Renal pelvis (tissue), 1 donor: ENCODE measurements at regions not wholly inside any gene's neighbourhood (a gene's known extent, or its start where the extent isn't known, plus 50 kb on each side); places are given as distances from the start of the nearest gene placed in this dataset.
"Not testable (repeated sequence)": the region's sequence is repeated elsewhere in the genome, so short reads cannot be mapped to it uniquely, and the experiment has no call there.

ENCODE experiments used
- DNase-seq: peaks from one replicate; pipeline ENCODE4 v3.0.0-alpha.2; 2013

DNA sequence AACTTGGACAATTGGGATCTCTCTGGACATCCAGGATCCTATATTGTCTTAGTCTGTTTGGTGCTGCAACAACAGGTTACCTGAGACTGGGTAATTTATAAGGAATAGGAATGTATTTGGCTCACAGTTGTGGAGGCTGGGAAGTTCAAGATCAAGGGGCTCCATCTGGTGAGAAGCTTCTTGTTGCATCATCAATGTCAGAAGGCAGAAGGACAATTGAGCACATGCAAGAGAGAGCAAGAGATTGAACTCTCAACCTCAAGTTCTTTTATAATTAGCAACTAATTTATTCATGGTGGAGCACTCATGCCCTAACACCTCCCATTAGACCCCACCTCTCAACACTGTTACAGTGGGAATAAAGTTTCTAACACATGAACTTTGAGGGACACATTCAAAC, 124.7 kb upstream of the ETV3 start:
- DNase-seq, result no peak

DNA sequence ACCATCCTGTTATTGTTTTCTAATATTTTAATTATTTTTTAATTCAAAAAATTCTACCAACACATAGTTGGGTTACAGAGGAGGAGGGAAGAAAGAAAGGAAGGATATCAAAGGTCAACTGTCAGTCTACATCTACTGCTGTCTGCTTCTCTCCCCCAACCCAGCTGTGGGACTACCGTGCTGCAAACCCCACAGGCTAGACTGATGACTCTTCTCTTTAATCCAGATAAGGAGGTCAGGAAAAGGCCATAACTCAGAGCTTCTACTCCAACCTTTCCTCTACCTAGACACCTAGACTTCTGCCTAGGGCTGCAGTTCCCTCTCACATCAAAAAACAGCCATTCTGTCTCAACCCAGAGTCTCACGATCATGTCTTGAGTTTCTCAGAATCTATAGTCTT, 124.2 kb upstream of the ETV3 start:
- no peak for DNase-seq

DNA sequence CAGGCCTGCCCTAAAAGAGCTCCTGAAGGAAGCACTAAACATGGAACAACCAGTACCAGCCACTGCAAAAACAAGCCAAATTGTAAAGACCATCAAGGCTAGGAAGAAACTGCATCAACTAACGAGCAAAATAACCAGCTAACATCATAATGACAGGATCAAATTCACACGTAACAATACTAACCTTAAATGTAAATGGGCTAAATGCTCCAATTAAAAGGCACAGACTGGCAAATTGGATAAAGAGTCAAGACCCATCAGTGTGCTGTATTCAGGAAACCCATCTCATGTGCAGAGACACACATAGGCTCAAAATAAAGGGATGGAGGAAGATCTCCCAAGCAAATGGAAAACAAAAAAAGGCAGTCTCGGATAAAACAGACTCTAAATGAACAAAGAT, 117.7 kb upstream of the ETV3 start:
- DNase-seq, result not testable (repeated sequence)

DNA sequence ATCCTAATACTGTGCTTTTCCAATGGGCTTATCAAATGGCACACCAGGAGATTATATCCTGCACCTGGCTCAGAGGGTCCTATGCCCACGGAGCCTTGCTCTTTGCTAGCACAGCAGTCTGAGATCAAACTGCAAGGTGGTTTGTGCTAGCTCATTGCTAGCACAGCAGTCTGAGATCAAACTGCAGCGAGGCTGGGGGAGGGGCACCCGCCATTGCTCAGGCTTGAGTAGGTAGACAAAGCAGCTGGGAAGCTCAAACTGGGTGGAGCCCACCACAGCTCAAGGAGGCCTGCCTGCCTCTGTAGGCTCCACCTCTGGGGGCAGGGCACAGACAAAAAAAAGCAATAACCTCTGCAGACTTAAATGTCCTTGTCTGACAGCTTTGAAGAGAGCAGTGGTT, 116.0 kb upstream of the ETV3 start:
- not testable (repeated sequence) for DNase-seq

DNA sequence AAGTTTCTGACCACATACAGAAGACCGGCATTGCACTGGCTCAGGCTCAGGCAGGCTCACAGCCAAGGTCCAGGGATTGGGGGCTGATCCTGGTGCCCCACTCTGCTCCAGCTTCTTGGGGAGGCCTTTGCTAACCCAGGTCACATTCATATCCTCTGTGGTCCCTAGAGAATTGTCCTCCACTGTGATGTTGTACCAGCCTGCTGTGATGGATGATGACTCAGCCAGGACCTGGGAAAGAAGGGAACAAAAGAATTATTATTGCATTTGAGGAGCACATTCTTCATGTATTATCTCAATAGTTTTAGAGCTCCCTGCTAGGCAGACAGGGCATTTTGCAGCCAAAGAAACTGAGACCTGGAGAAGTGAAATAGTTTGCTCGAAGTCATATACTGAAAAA, 114.3 kb upstream of the ETV3 start:
- DNase-seq, result no peak

DNA sequence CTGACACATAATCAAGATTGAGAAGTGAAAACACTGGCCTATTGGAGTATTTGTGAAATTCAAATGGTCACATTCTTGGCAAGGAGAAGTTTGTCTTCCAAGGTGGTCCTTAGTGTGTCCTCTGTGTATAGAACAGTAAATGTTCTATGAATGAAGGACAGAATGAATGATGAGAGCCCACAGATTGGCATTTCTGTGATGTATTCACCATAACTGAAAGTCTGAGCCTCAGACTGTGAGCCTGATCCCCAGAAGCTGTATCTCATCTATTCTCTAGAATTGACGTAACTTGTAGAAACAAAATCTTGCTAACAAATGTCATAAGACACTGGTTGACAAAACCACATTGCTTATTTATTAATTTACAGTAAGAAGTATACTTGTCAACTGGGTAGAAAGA, 111.5 kb upstream of the ETV3 start:
- no peak for DNase-seq

DNA sequence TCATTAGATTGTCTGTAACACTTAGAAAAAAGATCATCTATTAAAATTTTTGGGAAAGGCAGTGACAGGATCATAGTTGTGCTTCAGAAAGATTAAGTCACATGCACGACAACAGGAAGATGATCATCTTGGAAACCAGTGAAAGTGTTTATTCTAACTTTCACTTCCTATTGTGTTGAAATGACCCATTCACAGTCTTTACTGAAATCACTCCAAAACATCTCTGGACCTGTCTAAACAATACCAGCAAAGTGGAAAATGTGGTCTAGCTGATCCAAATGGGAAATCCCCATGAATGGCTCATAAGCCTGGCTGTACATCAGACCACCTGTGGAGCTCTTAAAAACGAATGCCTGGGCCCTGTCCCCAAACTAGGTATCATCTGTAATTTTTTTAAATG, 111.1 kb upstream of the ETV3 start:
- no peak for DNase-seq

DNA sequence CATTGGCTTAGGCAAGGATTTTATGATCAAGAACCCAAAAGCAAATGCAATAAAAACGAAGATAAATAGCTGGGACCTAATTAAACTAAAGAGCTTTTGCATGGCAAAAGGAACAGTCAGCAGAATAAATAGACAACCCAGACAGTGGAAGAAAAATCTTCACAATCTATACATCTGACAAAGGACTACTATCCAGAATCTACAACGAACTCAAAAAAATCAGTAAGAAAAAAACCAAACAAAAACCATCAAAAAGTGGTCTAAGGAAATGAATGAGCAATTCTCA, 109.5 kb upstream of the ETV3 start:
- DNase-seq, result not testable (repeated sequence)

DNA sequence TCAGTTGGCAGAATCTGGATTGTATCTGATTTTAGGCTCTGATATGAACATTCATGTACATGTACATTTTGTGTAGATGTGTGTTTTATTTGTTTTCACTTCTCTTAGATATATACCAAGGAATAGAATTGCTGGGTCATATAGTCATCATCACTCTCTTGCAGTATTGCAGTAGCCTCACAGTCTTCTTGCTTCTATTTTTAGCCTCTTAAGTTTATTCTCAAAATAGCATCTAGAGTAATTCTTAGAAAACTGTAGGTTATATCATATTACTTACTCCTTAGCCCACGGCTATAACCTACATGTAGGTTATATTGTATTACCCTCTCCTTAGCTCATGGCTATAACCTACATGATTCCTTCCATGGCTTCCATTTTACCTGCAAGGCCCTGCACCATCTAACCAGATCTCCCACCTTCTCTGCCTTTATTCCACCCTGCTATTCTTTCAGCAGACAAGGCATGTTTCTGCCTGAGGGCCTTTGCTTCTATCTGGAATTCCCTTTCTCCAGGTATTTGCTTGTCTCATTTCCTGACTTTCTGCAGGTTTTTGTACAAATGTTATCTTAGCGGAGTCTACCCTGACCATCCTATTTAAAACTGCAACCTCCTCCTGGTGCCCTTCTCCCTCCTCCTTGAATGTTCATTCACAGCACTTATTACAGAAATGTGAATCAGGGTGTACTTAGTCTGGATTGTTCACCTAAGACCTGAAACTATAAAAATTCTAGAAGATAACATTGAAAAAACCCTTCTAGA, 109.0 kb upstream of the ETV3 start:
- no peak for DNase-seq

DNA sequence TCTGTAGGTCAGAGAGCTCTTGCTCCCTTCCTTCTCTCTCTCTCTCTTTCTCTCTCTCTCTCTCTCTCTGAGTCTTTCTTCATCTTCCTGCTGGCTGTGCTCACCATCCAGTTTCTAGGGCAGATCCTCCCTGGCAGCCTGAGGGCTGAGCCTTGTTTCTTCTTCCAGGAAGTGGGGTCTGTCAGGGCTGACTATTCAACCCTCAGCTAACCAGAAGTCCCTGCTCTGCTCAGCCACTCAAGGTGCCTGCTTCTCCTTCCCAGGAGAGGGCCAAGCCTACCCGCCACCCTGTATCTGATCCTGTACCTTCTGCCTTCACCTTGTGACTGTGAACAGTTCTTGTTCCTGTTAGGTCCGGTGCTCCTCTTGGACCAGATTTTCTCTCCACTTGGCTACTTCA, 107.6 kb upstream of the ETV3 start:
- DNase-seq, result no peak

DNA sequence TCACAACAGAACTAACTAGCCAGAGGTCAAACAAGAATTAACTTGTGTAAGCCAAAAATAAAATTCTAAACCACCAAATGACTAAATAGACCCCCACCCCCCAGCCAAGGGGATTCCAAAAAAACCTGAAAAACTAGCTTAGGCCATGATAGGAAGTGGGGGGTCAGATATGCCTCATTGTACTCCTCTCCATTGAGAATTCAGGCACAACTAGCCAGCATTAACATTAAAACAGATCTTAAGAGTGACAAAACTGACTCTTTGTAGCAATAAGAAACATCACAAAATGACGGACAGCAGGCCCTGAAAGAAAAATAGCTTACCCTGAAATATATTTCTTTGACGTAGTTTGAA, 103.0 kb upstream of the ETV3 start:
- peak; percentile 1 for DNase-seq

DNA sequence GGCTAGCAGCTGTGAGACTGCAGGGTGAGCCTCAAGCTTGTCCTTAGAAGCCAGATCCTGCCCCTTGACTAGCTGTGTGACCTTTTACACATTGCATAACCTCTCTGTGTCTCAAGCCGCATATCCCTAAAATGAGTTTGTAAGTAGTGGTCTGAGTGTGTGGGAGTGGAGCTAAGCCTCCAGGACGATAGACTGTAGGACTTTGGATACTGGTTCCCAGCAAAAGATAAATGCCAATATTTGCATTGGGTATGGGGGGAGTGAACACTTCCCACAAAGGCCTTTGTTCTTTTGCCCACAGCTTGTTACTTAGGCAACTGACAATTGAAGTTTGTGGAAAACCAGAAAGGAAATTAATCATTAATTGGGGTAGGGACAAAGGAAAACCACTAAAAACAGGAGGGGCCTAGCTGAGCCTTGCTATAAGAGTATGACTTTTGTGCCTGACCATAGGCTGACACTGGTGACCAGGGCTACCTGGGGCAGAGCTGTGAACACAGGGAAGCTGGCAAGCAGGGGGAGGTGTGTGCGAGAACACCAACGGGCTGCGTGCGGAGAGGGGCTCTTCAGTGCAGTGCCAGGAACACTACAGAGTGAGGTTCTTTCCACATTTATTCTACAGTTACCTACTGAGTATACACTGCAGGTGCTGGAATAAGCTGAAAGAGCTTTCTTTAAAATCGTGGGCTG, 102.4 kb upstream of the ETV3 start:
- peak; percentile 40 for DNase-seq

DNA sequence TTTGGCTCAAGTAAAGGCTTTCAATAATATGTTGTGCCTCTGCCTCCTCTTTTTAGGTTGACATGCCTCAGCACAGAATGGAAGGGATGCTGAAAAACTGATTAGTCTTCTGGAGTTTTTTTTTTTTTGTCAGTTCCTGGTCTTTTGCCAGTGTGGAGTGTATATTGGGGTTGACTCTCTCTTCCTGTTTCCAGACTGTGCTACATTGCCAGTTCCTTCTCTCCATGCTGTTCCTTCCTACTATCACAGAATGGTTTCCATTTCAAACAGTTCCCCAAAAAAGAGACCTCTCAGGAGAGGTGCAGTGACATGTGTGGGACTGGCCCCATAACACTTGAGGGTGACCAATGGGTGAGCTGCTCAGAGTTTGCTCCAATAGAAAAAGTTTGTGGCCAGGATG, 101.7 kb upstream of the ETV3 start:
- DNase-seq, result no peak

DNA sequence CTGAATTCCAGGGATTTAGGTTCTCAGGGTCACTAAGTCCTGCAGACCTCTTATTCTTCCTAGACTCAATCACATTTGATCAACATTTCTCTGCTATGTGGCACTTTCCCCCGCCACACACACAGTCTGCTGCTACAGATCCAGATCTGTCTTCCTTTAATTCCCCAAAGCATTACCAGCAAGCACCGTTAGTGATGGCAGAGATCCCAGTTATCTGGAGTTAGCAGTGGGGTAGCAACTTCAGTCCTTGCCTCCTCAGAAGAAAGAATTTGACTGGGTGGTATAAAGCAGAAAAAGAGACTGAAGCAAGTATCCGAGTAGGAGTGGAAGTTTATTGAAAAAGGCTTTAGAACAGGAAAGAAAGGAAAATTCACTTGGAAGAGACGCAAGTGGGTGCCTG, 100.4 kb upstream of the ETV3 start:
- no peak for DNase-seq

DNA sequence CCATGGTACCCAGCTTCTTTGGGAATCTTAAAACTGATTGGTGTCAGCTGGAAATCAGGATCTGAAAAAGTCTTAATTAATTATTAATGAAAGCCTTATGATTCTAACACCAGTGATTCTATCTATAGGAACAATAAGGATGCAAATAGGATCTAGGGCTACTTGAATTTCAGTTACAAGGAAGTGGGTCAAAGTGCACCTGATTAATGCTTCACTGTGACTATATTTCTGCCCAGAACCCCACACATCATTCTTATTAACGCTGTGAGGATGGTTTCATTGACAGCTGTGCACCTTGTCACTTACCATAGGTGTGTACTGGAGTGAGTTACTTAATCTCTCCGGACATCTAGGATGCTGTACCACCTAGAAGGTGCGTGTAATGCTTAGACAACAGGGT, 99.8 kb upstream of the ETV3 start:
- no peak for DNase-seq

DNA sequence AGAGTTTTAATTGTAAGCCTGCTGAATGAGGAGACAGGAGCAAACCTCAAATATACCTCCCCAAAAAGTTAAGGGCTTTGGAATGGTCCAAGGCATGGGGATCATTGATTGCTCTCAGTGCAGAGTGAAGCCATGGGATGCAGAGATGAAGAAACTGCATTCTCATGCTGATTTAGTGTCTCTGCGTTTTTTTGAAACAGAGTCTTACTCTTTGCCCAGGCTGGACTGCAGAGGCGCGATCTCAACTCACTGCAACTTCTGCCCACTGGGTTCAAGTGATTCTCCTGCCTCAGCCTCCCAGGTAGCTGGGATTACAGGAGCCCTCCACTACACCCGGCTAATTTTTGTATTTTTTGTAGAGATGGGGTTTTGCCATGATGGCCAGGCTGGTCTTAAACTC, 99.3 kb upstream of the ETV3 start:
- no peak for DNase-seq

DNA sequence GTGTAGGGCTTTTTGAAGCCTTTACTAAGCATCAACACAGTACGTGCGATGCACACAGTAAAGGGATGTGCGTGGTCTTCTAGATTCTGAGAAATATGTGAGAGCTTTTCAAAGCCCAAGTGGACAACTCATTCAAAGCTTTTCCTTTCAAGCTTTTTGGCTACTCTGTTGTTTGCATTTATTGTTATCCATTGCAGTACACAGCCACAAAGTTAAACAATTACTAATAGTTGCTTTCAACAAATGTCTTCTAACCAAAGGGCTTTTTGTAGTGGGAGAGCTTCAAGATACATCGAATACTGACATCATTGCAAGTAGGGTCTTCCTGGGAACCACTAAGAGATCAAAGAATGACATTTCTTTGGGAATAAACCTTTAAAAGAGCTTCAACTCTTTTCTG, 97.9 kb upstream of the ETV3 start:
- no peak for DNase-seq

DNA sequence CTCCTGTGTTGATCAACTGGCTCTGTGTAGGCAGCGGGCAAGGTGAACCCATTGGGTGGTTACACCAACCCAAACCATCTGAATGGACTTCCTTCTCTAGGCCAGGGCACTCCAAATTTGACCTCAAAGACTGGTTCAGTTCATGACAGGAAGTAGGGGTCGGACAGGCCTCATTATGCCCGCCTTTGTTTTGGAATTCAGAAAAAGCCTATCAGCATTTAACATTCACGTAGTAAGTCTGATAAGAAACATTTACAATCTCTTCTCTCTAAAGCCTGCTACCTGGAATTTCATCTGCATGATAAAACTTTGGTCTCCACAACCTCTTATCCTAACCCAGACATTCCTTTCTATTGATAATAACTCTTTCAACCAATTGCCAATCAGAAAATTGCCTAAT, 97.1 kb upstream of the ETV3 start:
- DNase-seq, result no peak

DNA sequence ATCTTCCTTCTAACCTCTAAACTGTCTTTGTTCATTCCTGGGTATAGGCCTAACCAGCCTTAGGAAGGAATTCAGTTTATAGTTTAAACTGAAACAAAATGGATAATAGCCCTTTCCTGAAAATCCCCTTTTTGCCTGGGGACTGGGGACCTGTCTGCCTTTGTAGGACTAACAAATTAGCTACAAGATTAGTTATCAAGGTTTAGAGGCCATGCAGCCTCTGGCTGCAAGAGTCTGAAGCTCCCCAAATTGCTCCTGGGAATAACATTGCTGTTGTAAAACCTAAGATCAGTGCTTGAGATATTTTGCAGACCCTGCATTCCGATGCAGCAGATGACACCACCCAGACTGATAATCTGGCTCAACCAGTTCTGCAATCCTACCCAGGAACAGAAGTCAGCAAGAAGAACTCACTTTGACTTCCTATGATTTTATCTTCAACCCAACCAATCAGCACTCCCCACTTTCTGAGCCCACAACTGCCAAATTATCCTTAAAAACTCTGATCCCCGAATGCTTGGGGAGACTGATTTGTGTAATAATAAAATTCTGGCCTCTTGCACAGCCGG, 96.6 kb upstream of the ETV3 start:
- no peak for DNase-seq

DNA sequence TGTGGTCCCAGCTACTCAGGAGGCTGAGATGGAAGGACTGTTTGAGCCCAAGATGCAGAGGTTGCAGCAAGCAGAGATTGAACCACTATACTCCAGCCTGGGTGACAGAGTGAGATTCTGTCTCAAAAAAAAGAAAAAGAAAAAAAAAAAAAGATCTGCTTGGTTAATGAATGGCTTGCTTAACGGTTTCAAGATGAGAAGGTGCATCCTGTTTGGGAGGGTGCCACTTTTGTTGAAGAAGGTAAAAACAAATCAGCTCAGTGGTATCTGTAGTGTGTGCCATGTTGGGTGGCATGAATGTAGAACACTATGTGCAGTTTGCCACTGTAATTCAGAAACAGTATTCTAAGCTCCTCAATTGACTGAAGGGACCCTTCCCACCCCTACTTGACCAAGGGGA, 94.9 kb upstream of the ETV3 start:
- DNase-seq, result no peak

DNA sequence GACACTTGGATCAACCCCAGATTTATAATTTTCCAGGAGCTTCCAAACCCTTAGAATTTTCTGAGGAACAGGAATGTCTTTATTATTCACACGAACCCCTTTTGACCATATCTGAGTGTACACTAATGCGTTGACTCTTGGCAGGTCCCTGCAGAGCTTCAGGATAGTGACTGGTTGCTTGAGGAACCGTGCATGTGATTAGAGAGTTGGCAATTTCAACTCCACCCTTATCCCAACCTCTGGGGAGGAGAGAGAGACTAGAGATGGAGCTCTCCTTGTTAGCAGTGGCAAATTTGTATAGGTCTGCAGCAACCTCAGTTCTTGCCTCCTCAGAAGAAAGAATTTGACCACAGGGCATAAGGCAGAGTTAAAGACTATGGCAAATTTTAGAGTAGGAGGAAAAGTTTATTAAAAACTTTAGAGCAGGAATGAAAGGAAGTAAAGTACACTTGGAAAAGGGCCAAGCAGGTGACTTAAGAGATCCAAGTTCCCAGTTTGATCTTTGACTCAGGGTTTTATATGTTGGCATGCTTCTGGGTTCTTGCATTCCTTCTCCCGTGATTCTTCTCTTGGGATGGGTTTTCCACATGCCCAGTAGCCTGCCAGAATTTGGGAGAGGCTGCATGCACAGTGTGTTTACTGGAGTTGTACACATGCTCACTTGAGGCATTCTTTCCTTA, 93.8 kb upstream of the ETV3 start:
- no peak for DNase-seq

DNA sequence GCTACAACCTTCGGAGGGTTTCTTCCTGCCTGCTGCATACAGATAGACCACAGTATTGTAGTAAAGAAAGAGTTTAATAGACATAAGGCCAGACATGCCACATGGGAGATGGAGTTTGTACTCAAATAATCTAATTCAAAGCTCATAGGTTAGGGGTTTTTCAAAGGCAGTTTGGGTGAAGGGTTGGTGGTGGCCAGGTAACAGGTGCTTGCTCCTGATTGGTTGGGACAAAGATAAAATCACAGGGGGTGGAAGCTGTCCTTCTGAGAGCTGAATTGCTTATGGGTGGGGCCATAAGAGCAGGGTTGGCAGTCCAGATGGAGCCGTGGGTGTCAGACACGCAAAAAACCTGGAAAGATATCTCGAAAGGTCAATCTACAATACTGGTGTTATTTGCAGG, 92.3 kb upstream of the ETV3 start:
- DNase-seq, result no peak

DNA sequence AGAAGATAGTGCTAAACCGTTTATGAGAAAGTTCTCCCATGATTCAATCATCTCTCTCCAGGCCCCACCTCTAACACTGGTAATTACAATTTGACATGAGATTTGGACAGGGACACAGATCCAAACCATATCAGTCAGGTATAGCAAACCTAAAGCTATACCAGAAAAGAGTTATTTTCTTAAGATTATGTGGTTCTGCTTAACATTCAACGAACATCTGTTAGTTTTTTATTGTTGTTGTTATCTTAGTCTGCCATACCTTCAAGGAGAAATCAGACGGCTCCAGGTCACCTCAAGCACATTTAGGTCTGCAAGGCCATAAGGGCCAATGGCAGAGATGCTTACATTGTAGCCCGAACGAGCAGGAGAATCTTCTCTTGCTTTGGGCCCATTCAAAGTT, 89.5 kb upstream of the ETV3 start:
- no peak for DNase-seq
